HG03064 (cell line): ENCODE measurements at regions not wholly inside any gene's neighbourhood (a gene's known extent, or its start where the extent isn't known, plus 50 kb on each side); places are given as distances from the start of the nearest gene placed in this dataset.
A peak's percentile ranks its signal among the peaks of the same experiment; 100 is the strongest.

ENCODE experiments used
- ATAC-seq: cut with Tn5 transposase; IDR thresholded peaks from one replicate; pipeline ENCODE4 v1.9.1; 2021; ENCODE audit warnings: low read depth; ENCODE audit not compliant: unreplicated experiment

GRCh38 chr11:129723146-129723760, 92.4 kb upstream of the TMEM45B start:
- no peak for ATAC-seq

GRCh38 chr11:129723761-129724162, 91.9 kb upstream of the TMEM45B start:
- ATAC-seq: no peak

GRCh38 chr11:129724866-129725265, 90.8 kb upstream of the TMEM45B start:
- no peak for ATAC-seq

- no peak for ATAC-seq
Measured at GRCh38 chr11:129726179-129726578, 89.5 kb upstream of the TMEM45B start.

GRCh38 chr11:129728581-129728980, 87.1 kb upstream of the TMEM45B start:
- no peak for ATAC-seq

- ATAC-seq: no peak
Measured at GRCh38 chr11:129729216-129729615, 86.4 kb upstream of the TMEM45B start.

- no peak for ATAC-seq
Measured at GRCh38 chr11:129729823-129730222, 85.8 kb upstream of the TMEM45B start.

- ATAC-seq: no peak
Measured at GRCh38 chr11:129731316-129731715, 84.3 kb upstream of the TMEM45B start.

- ATAC-seq: no peak
Measured at GRCh38 chr11:129732941-129733340, 82.7 kb upstream of the TMEM45B start.

GRCh38 chr11:129733384-129733783, 82.3 kb upstream of the TMEM45B start:
- ATAC-seq: no peak

GRCh38 chr11:129733981-129734380, 81.7 kb upstream of the TMEM45B start:
- ATAC-seq: no peak

GRCh38 chr11:129734654-129735053, 81.0 kb upstream of the TMEM45B start:
- no peak for ATAC-seq

GRCh38 chr11:129737831-129738230, 77.8 kb upstream of the TMEM45B start:
- ATAC-seq: no peak

GRCh38 chr11:129738242-129738641, 77.4 kb upstream of the TMEM45B start:
- ATAC-seq: no peak

GRCh38 chr11:129739339-129739738, 76.3 kb upstream of the TMEM45B start:
- no peak for ATAC-seq

GRCh38 chr11:129740125-129740719, 75.4 kb upstream of the TMEM45B start:
- no peak for ATAC-seq

GRCh38 chr11:129743112-129743815, 72.4 kb upstream of the TMEM45B start:
- ATAC-seq: no peak

- ATAC-seq: no peak
Measured at GRCh38 chr11:129747071-129747470, 68.6 kb upstream of the TMEM45B start.

GRCh38 chr11:129749141-129749540, 66.5 kb upstream of the TMEM45B start:
- ATAC-seq: no peak

- peak; percentile 85 for ATAC-seq
Measured at GRCh38 chr11:129750343-129751292, 65.0 kb upstream of the TMEM45B start.

GRCh38 chr11:129751511-129751910, 64.1 kb upstream of the TMEM45B start:
- ATAC-seq: no peak
